Activated T-cell treated with anti-CD3 and anti-CD28 coated beads, Interleukin-2, amount 50 U/mL, for 4 hours (primary cell): ENCODE measurements at regions not wholly inside any gene's neighbourhood (a gene's known extent, or its start where the extent isn't known, plus 50 kb on each side); places are given as distances from the start of the nearest gene placed in this dataset.
"Not testable (repeated sequence)": the region's sequence is repeated elsewhere in the genome, so short reads cannot be mapped to it uniquely, and the experiment has no call there.

Source experiments
- ATAC-seq, 2 donors: fragments of 200-7000 bp; cut with Tn5 transposase; one replicate each; pipeline ENCODE4 v1.10.0; 2021
- DNase-seq: peaks from one replicate; pipeline ENCODE4 v3.0.0-alpha.2; 2020
- H3K27me3 Mint-ChIP-seq: one replicate; pipeline ENCODE4 v1.8.0; 2021; ENCODE audit warnings: low read depth, mixed read lengths
- H3K36me3 Mint-ChIP-seq: one replicate; pipeline ENCODE4 v1.8.0; 2022; ENCODE audit warnings: mixed read lengths; ENCODE audit not compliant: insufficient read depth
- H3K4me1 Mint-ChIP-seq: one replicate; pipeline ENCODE4 v1.8.0; 2021; ENCODE audit warnings: low read depth, mixed read lengths
- H3K4me3 Mint-ChIP-seq: one replicate; pipeline ENCODE4 v1.8.0; 2021; ENCODE audit warnings: mild to moderate bottlenecking, moderate library complexity, mixed read lengths
- H3K9me3 Mint-ChIP-seq: one replicate; pipeline ENCODE4 v1.8.0; 2021; ENCODE audit warnings: mixed read lengths

GRCh38 chr14:106174206-106174605 is 647.8 kb downstream of the TMEM121 start:
- Mint-ChIP-seq H3K36me3 (no peaks in the 10 kb centered on the region), H3K9me3 (no peaks in the 10 kb centered on the region), H3K27me3 (no peaks in the 10 kb centered on the region), H3K4me3 (no peak overlapping the region), H3K4me1 (peaks cover 61% of the 10 kb centered on the region)
- DNase-seq (peak; percentile 56), ATAC-seq (peak; percentile 60)

GRCh38 chr14:106177266-106178246 is 651.2 kb downstream of the TMEM121 start:
- not testable (repeated sequence) for H3K27me3 Mint-ChIP-seq, H3K36me3 Mint-ChIP-seq, DNase-seq, H3K9me3 Mint-ChIP-seq
- peak; percentile 98 for ATAC-seq
- H3K4me1 Mint-ChIP-seq, result peaks cover 56% of the 10 kb centered on the region
- H3K4me3 Mint-ChIP-seq, result peak overlapping the region; percentile 12

GRCh38 chr14:106179761-106180160 is 653.4 kb downstream of the TMEM121 start:
- no peaks in the 10 kb centered on the region for H3K36me3 Mint-ChIP-seq
- no peak for DNase-seq
- no peak overlapping the region for H3K4me3 Mint-ChIP-seq
- peaks cover 54% of the 10 kb centered on the region for H3K4me1 Mint-ChIP-seq
- no peaks in the 10 kb centered on the region for H3K9me3 Mint-ChIP-seq
- peaks cover 2% of the 10 kb centered on the region for H3K27me3 Mint-ChIP-seq
- ATAC-seq, result no peak

GRCh38 chr14:106184771-106185170 is 658.4 kb downstream of the TMEM121 start:
- DNase-seq (peak; percentile 52), ATAC-seq (peak; percentile 91 to 96)
- not testable (repeated sequence) for H3K36me3 Mint-ChIP-seq, H3K9me3 Mint-ChIP-seq, H3K27me3 Mint-ChIP-seq
- Mint-ChIP-seq H3K4me3 (peak overlapping the region; percentile 31), H3K4me1 (peaks cover 30% of the 10 kb centered on the region)

- not testable (repeated sequence) for H3K36me3 Mint-ChIP-seq, H3K27me3 Mint-ChIP-seq, DNase-seq, H3K9me3 Mint-ChIP-seq
- Mint-ChIP-seq H3K4me1 (peaks cover 30% of the 10 kb centered on the region), H3K4me3 (peak overlapping the region; percentile 31)
- ATAC-seq, result peak in 1 of 2 donors; percentile 15
These were observed 658.9 kb downstream of the TMEM121 start for GRCh38 chr14:106185174-106185836.

GRCh38 chr14:106185837-106186233 is 659.5 kb downstream of the TMEM121 start:
- Mint-ChIP-seq H3K9me3 (no peaks in the 10 kb centered on the region), H3K4me1 (peaks cover 30% of the 10 kb centered on the region), H3K27me3 (peaks cover 4% of the 10 kb centered on the region), H3K36me3 (no peaks in the 10 kb centered on the region), H3K4me3 (no peak overlapping the region)
- DNase-seq, result peak; percentile 68
- peak; percentile 30 to 72 for ATAC-seq

GRCh38 chr14:106187216-106187615 is 660.8 kb downstream of the TMEM121 start:
- ATAC-seq (no peak), DNase-seq (no peak)
- Mint-ChIP-seq H3K4me1 (peaks cover 30% of the 10 kb centered on the region), H3K9me3 (no peaks in the 10 kb centered on the region), H3K27me3 (peaks cover 8% of the 10 kb centered on the region), H3K36me3 (no peaks in the 10 kb centered on the region), H3K4me3 (no peak overlapping the region)

GRCh38 chr14:106192701-106193100 is 666.3 kb downstream of the TMEM121 start:
- H3K4me1 Mint-ChIP-seq, H3K9me3 Mint-ChIP-seq, DNase-seq, H3K36me3 Mint-ChIP-seq, H3K27me3 Mint-ChIP-seq, H3K4me3 Mint-ChIP-seq: not testable (repeated sequence)
- ATAC-seq, result peak; percentile 88 to 92

GRCh38 chr14:106196459-106196858 is 670.1 kb downstream of the TMEM121 start:
- H3K4me1 Mint-ChIP-seq, result peaks cover 15% of the 10 kb centered on the region
- ATAC-seq, H3K4me3 Mint-ChIP-seq, H3K9me3 Mint-ChIP-seq, H3K36me3 Mint-ChIP-seq: not testable (repeated sequence)
- DNase-seq, result peak; percentile 69
- peaks cover 42% of the 10 kb centered on the region for H3K27me3 Mint-ChIP-seq

- Mint-ChIP-seq H3K27me3 (peaks cover 44% of the 10 kb centered on the region), H3K4me1 (peaks cover 15% of the 10 kb centered on the region)
- H3K9me3 Mint-ChIP-seq, H3K36me3 Mint-ChIP-seq, H3K4me3 Mint-ChIP-seq, ATAC-seq, DNase-seq: not testable (repeated sequence)
These were observed 670.9 kb downstream of the TMEM121 start for GRCh38 chr14:106197264-106197663.

GRCh38 chr14:106199097-106199496 is 672.7 kb downstream of the TMEM121 start:
- ATAC-seq (no peak), DNase-seq (no peak)
- peaks cover 54% of the 10 kb centered on the region for H3K27me3 Mint-ChIP-seq
- no peak overlapping the region for H3K4me3 Mint-ChIP-seq
- no peaks in the 10 kb centered on the region for H3K9me3 Mint-ChIP-seq
- peaks cover 9% of the 10 kb centered on the region for H3K4me1 Mint-ChIP-seq
- H3K36me3 Mint-ChIP-seq, result no peaks in the 10 kb centered on the region

- Mint-ChIP-seq H3K4me3 (peak overlapping the region; percentile 52), H3K4me1 (peaks cover 9% of the 10 kb centered on the region), H3K36me3 (no peaks in the 10 kb centered on the region), H3K27me3 (peaks cover 58% of the 10 kb centered on the region), H3K9me3 (no peaks in the 10 kb centered on the region)
- DNase-seq, result no peak
- peak in 1 of 2 donors; percentile 28 for ATAC-seq
These were observed 674.3 kb downstream of the TMEM121 start for GRCh38 chr14:106200541-106201315.

- no peak for DNase-seq
- H3K4me3 Mint-ChIP-seq, result no peak overlapping the region
- H3K36me3 Mint-ChIP-seq, result no peaks in the 10 kb centered on the region
- peaks cover 60% of the 10 kb centered on the region for H3K27me3 Mint-ChIP-seq
- no peaks in the 10 kb centered on the region for H3K9me3 Mint-ChIP-seq
- H3K4me1 Mint-ChIP-seq, result peaks cover 9% of the 10 kb centered on the region
- no peak for ATAC-seq
These were observed 675.0 kb downstream of the TMEM121 start for GRCh38 chr14:106201376-106201775.

- Mint-ChIP-seq H3K4me3 (no peak overlapping the region), H3K36me3 (no peaks in the 10 kb centered on the region), H3K4me1 (peaks cover 9% of the 10 kb centered on the region), H3K27me3 (peaks cover 52% of the 10 kb centered on the region), H3K9me3 (no peaks in the 10 kb centered on the region)
- ATAC-seq (no peak), DNase-seq (no peak)
These were observed 677.1 kb downstream of the TMEM121 start for GRCh38 chr14:106203438-106203837.
